ENCODE measurements at regions not wholly inside any gene's neighbourhood (a gene's known extent, or its start where the extent isn't known, plus 50 kb on each side); places are given as distances from the start of the nearest gene placed in this dataset.

- H3K4me2 ChIP-seq: no peak overlapping the region
- no peaks in the 10 kb centered on the region for H3K9me2 ChIP-seq
- H3K27ac ChIP-seq (ENCODE audit: low read depth in 2 of 2, low read length in 1 of 2): no peak overlapping the region
- ChIA-PET POLR2A (no interaction called here), CTCF (interaction anchor here (1.1 to 1.6 kb wide), 3 partner anchors 15 to 235 kb away, joined by 3 to 4 read pairs (median 4); no protein-coding TSS in a partner anchor)
- 0 out of 4 replicates have a peak, but pooled peaks cover 0 to 7% of the 10 kb centered on the region in 2 experiments for H3K4me1 ChIP-seq (ENCODE audit: control insufficient read depth in 1 of 2, insufficient read depth in 2 of 2, low read depth in 1 of 2, low read length in 1 of 2)
- H3F3A ChIP-seq (replicated peaks; ENCODE audit: insufficient read depth): peaks cover 10% of the 10 kb centered on the region
- H3K4me3 ChIP-seq (ENCODE audit: low read depth in 2 of 2, low read length in 1 of 2): no peak overlapping the region
- H3K79me2 ChIP-seq (ENCODE audit: insufficient read depth): no peaks in the 10 kb centered on the region
- H3K9me3 ChIP-seq: no peaks in the 10 kb centered on the region
- TF ChIP-seq SIN3A (IDR thresholded peaks at IDR 0.05; ENCODE audit: borderline replicate concordance, low read depth, low read length): no peak
- TF ChIP-seq SMC3 (IDR thresholded peaks at IDR 0.05; ENCODE audit: low read depth, low read length): no peak
- TF ChIP-seq RFX5 (IDR thresholded peaks at IDR 0.05; ENCODE audit: low read length): no peak
- TF ChIP-seq MXI1 (IDR thresholded peaks at IDR 0.05; ENCODE audit: low read depth, low read length): no peak
- no peak for TF ChIP-seq ELF1 (IDR thresholded peaks at IDR 0.05)
- TF ChIP-seq IRF3 (IDR thresholded peaks at IDR 0.05; ENCODE audit: low read depth, low read length): no peak
- TF ChIP-seq FOSL2 (IDR thresholded peaks at IDR 0.05; ENCODE audit: borderline replicate concordance, low read depth): no peak
- TF ChIP-seq ZBTB33 (IDR thresholded peaks at IDR 0.05; ENCODE audit: borderline replicate concordance, low read depth): no peak
- TF ChIP-seq POLR2AphosphoS5 (IDR thresholded peaks at IDR 0.05; ENCODE audit: low read depth, low read length): no peak
- TF ChIP-seq NFIC (IDR thresholded peaks at IDR 0.05; ENCODE audit: borderline replicate concordance): no peak
- TF ChIP-seq NRF1 (IDR thresholded peaks at IDR 0.05; ENCODE audit: low read depth, low read length): no peak
- no peak for TF ChIP-seq GABPA (IDR thresholded peaks at IDR 0.05; ENCODE audit: low read depth)
- no peak for TF ChIP-seq RCOR1 (IDR thresholded peaks at IDR 0.05; ENCODE audit: low read length)
- TF ChIP-seq FOXM1 (IDR thresholded peaks at IDR 0.05; ENCODE audit: low read depth): no peak
- H3K27me3 ChIP-seq (ENCODE audit: insufficient read depth): no peaks in the 10 kb centered on the region
- 77% methylated on average over 5 of the region's 5 CpGs for WGBS (ENCODE audit: low lambda C conversion rate)
- H2AFZ ChIP-seq (ENCODE audit: low read depth): no peak overlapping the region
- no peaks in the 10 kb centered on the region for H3K36me3 ChIP-seq (replicated peaks in 1 of 2; ENCODE audit: control insufficient read depth in 1 of 2, insufficient read depth in 2 of 2, low read length in 1 of 2)
- H4K20me1 ChIP-seq (ENCODE audit: insufficient read depth): no peaks in the 10 kb centered on the region
- no peak overlapping the region for H3K9ac ChIP-seq
- DNase-seq: no peak
Measured at GRCh38 chr7:41470081-41470480, 232.8 kb downstream of the INHBA start.

GRCh38 chr7:41467596-41467995 lies 235.3 kb downstream of the INHBA start:
- Histone ChIP-seq H3K4me3 (ENCODE audit: low read depth in 2 of 2, low read length in 1 of 2) (no peak overlapping the region), H2AFZ (ENCODE audit: low read depth) (no peak overlapping the region), H3K79me2 (ENCODE audit: insufficient read depth) (no peaks in the 10 kb centered on the region), H3K9me3 (no peaks in the 10 kb centered on the region), H3K27me3 (ENCODE audit: insufficient read depth) (no peaks in the 10 kb centered on the region), H3K4me1 (ENCODE audit: control insufficient read depth in 1 of 2, insufficient read depth in 2 of 2, low read depth in 1 of 2, low read length in 1 of 2) (0 out of 4 replicates have a peak, but pooled peaks cover 0 to 1% of the 10 kb centered on the region in 2 experiments), H3F3A (replicated peaks; ENCODE audit: insufficient read depth) (peaks cover 4% of the 10 kb centered on the region), H4K20me1 (ENCODE audit: insufficient read depth) (no peaks in the 10 kb centered on the region), H3K9me2 (no peaks in the 10 kb centered on the region), H3K4me2 (no peak overlapping the region), H3K27ac (ENCODE audit: low read depth in 2 of 2, low read length in 1 of 2) (no peak overlapping the region), H3K36me3 (replicated peaks in 1 of 2; ENCODE audit: control insufficient read depth in 1 of 2, insufficient read depth in 2 of 2, low read length in 1 of 2) (no peaks in the 10 kb centered on the region), H3K9ac (no peak overlapping the region)
- CTCF ChIA-PET: no interaction called here
- 87% methylated on average over 2 of the region's 2 CpGs for WGBS (ENCODE audit: low lambda C conversion rate)
- POLR2A ChIA-PET: no interaction called here
- no peak for DNase-seq
- TF ChIP-seq SMC3 (IDR thresholded peaks at IDR 0.05; ENCODE audit: low read depth, low read length) (no peak), MXI1 (IDR thresholded peaks at IDR 0.05; ENCODE audit: low read depth, low read length) (no peak), EP300 (IDR thresholded peaks at IDR 0.05; ENCODE audit: borderline replicate concordance in 1 of 2, low read depth in 1 of 2, low read length in 1 of 2) (no peak), IRF3 (IDR thresholded peaks at IDR 0.05; ENCODE audit: low read depth, low read length) (no peak), RFX5 (IDR thresholded peaks at IDR 0.05; ENCODE audit: low read length) (no peak), EZH2phosphoT487 (IDR thresholded peaks at IDR 0.05; ENCODE audit: borderline replicate concordance, low read depth) (no peak), CTCF (IDR thresholded peaks at IDR 0.05) (no peak), GABPA (IDR thresholded peaks at IDR 0.05; ENCODE audit: low read depth) (no peak), NRF1 (IDR thresholded peaks at IDR 0.05; ENCODE audit: low read depth, low read length) (no peak), TEAD4 (IDR thresholded peaks at IDR 0.05; ENCODE audit: borderline replicate concordance, insufficient read depth) (no peak)

Measured in SK-N-SH (cell line).